ENCODE measurements at regions not wholly inside any gene's neighbourhood (a gene's known extent, or its start where the extent isn't known, plus 50 kb on each side); places are given as distances from the start of the nearest gene placed in this dataset.

DNA sequence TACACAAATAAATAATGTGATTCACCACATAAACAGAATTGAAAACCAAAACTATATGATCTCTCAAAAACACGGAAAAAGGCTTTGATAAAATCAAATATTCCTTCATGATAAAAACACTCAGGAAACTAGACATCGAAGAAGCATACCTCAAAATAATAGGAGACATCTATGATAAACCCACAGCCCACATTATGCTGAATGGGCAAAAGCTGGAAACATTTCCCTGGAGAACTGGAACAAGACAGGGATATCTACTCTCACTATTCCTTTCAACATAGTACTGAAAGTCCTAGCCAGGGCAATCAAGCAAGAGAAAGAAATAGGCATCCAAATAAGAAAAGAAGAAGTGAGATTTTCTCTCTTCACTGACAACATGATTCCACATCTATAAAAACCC lies 371.5 kb upstream of the ATXN7L3B start:
- TF ChIP-seq EZH2 (IDR thresholded peaks at IDR 0.05; ENCODE audit: insufficient read depth, poor library complexity, severe bottlenecking) = no peak
- TF ChIP-seq EZH2phosphoT487 (IDR thresholded peaks at IDR 0.05; ENCODE audit: insufficient read depth, low read depth) = no peak

All from GM23248 (cell line).